ENCODE measurements at regions not wholly inside any gene's neighbourhood (a gene's known extent, or its start where the extent isn't known, plus 50 kb on each side); places are given as distances from the start of the nearest gene placed in this dataset.

- WGBS: 69% methylated on average over 4 of the region's 4 CpGs
- DNase-seq (ENCODE audit: extremely low spot score): no peak
- no peaks in the 10 kb centered on the region for H3K4me1 ChIP-seq (ENCODE audit: insufficient read depth)
- no peak overlapping the region for H3K4me3 ChIP-seq (ENCODE audit: low read depth, low read length)
- no peak overlapping the region for H3K27ac ChIP-seq (ENCODE audit: low read depth)
- no peaks in the 10 kb centered on the region for H3K36me3 ChIP-seq (ENCODE audit: insufficient read depth)
Measured at GRCh38 chr1:229075716-229076115, 195.2 kb upstream of the RAB4A start.

GRCh38 chr1:229076195-229076594 lies 194.7 kb upstream of the RAB4A start:
- Histone ChIP-seq H3K36me3 (ENCODE audit: insufficient read depth) (no peaks in the 10 kb centered on the region), H3K4me1 (ENCODE audit: insufficient read depth) (no peaks in the 10 kb centered on the region), H3K4me3 (ENCODE audit: low read depth, low read length) (no peak overlapping the region), H3K27ac (ENCODE audit: low read depth) (no peak overlapping the region)
- DNase-seq (ENCODE audit: extremely low spot score): no peak
- WGBS: 67% methylated on average over 4 of the region's 4 CpGs

GRCh38 chr1:229079016-229079595 lies 191.8 kb upstream of the RAB4A start:
- H3K27ac ChIP-seq (ENCODE audit: low read depth): no peak overlapping the region
- no peaks in the 10 kb centered on the region for H3K4me1 ChIP-seq (ENCODE audit: insufficient read depth)
- 55% methylated on average over 2 of the region's 2 CpGs for WGBS
- no peak for DNase-seq (ENCODE audit: extremely low spot score)
- H3K4me3 ChIP-seq (ENCODE audit: low read depth, low read length): no peak overlapping the region
- no peaks in the 10 kb centered on the region for H3K36me3 ChIP-seq (ENCODE audit: insufficient read depth)

GRCh38 chr1:229080361-229080760 lies 190.6 kb upstream of the RAB4A start:
- H3K4me3 ChIP-seq (ENCODE audit: low read depth, low read length): no peak overlapping the region
- no peaks in the 10 kb centered on the region for H3K36me3 ChIP-seq (ENCODE audit: insufficient read depth)
- H3K27ac ChIP-seq (ENCODE audit: low read depth): no peak overlapping the region
- no peaks in the 10 kb centered on the region for H3K4me1 ChIP-seq (ENCODE audit: insufficient read depth)
- DNase-seq (ENCODE audit: extremely low spot score): no peak
- 55% methylated on average over 2 of the region's 2 CpGs for WGBS

- H3K4me1 ChIP-seq (ENCODE audit: insufficient read depth): no peaks in the 10 kb centered on the region
- H3K36me3 ChIP-seq (ENCODE audit: insufficient read depth): no peaks in the 10 kb centered on the region
- H3K27ac ChIP-seq (ENCODE audit: low read depth): no peak overlapping the region
- 87% methylated on average over 1 of the region's 1 CpG for WGBS
- H3K4me3 ChIP-seq (ENCODE audit: low read depth, low read length): no peak overlapping the region
- DNase-seq (ENCODE audit: extremely low spot score): no peak
Measured at GRCh38 chr1:229085291-229085690, 185.6 kb upstream of the RAB4A start.

- H3K36me3 ChIP-seq (ENCODE audit: insufficient read depth): no peaks in the 10 kb centered on the region
- no peak overlapping the region for H3K27ac ChIP-seq (ENCODE audit: low read depth)
- no peak for DNase-seq (ENCODE audit: extremely low spot score)
- no peaks in the 10 kb centered on the region for H3K4me1 ChIP-seq (ENCODE audit: insufficient read depth)
- no peak overlapping the region for H3K4me3 ChIP-seq (ENCODE audit: low read depth, low read length)
Measured at GRCh38 chr1:229086091-229086490, 184.8 kb upstream of the RAB4A start.

- WGBS: 33% methylated on average over 1 of the region's 1 CpG
- no peaks in the 10 kb centered on the region for H3K36me3 ChIP-seq (ENCODE audit: insufficient read depth)
- no peak overlapping the region for H3K27ac ChIP-seq (ENCODE audit: low read depth)
Measured at GRCh38 chr1:229086686-229087085, 184.2 kb upstream of the RAB4A start.

GRCh38 chr1:229087339-229087738 lies 183.6 kb upstream of the RAB4A start:
- H3K27ac ChIP-seq (ENCODE audit: low read depth): no peak overlapping the region
- H3K4me3 ChIP-seq (ENCODE audit: low read depth, low read length): no peak overlapping the region
- H3K36me3 ChIP-seq (ENCODE audit: insufficient read depth): no peaks in the 10 kb centered on the region
- 69% methylated on average over 5 of the region's 5 CpGs for WGBS
- no peak for DNase-seq (ENCODE audit: extremely low spot score)
- H3K4me1 ChIP-seq (ENCODE audit: insufficient read depth): no peaks in the 10 kb centered on the region

More at GRCh38 chr1:229086686-229087085, 184.2 kb upstream of the RAB4A start:
- DNase-seq (ENCODE audit: extremely low spot score): no peak
- Histone ChIP-seq H3K4me1 (ENCODE audit: insufficient read depth) (no peaks in the 10 kb centered on the region), H3K4me3 (ENCODE audit: low read depth, low read length) (no peak overlapping the region)

- Histone ChIP-seq H3K36me3 (ENCODE audit: insufficient read depth) (no peaks in the 10 kb centered on the region), H3K27ac (ENCODE audit: low read depth) (no peak overlapping the region), H3K4me1 (ENCODE audit: insufficient read depth) (no peaks in the 10 kb centered on the region), H3K4me3 (ENCODE audit: low read depth, low read length) (no peak overlapping the region)
- DNase-seq (ENCODE audit: extremely low spot score): no peak
- WGBS: 94% methylated on average over 14 of the region's 14 CpGs
Measured at GRCh38 chr1:229087906-229088305, 183.0 kb upstream of the RAB4A start.

- Histone ChIP-seq H3K27ac (ENCODE audit: low read depth) (no peak overlapping the region), H3K4me3 (ENCODE audit: low read depth, low read length) (no peak overlapping the region), H3K4me1 (ENCODE audit: insufficient read depth) (no peaks in the 10 kb centered on the region), H3K36me3 (ENCODE audit: insufficient read depth) (no peaks in the 10 kb centered on the region)
- WGBS: 87% methylated on average over 4 of the region's 4 CpGs
- DNase-seq (ENCODE audit: extremely low spot score): no peak
Measured at GRCh38 chr1:229088711-229089110, 182.2 kb upstream of the RAB4A start.

GRCh38 chr1:229089586-229090208 lies 181.2 kb upstream of the RAB4A start:
- Histone ChIP-seq H3K4me3 (ENCODE audit: low read depth, low read length) (no peak overlapping the region), H3K36me3 (ENCODE audit: insufficient read depth) (no peaks in the 10 kb centered on the region), H3K4me1 (ENCODE audit: insufficient read depth) (no peaks in the 10 kb centered on the region), H3K27ac (ENCODE audit: low read depth) (no peak overlapping the region)
- DNase-seq (ENCODE audit: extremely low spot score): no peak
- 78% methylated on average over 4 of the region's 4 CpGs for WGBS

GRCh38 chr1:229091721-229092136 lies 179.2 kb upstream of the RAB4A start:
- Histone ChIP-seq H3K4me1 (ENCODE audit: insufficient read depth) (no peaks in the 10 kb centered on the region), H3K4me3 (ENCODE audit: low read depth, low read length) (no peak overlapping the region), H3K27ac (ENCODE audit: low read depth) (no peak overlapping the region), H3K36me3 (ENCODE audit: insufficient read depth) (no peaks in the 10 kb centered on the region)
- WGBS: 87% methylated on average over 7 of the region's 7 CpGs
- DNase-seq (ENCODE audit: extremely low spot score): no peak

- H3K27ac ChIP-seq (ENCODE audit: low read depth): no peak overlapping the region
- 82% methylated on average over 8 of the region's 8 CpGs for WGBS
Measured at GRCh38 chr1:229092377-229093237, 178.3 kb upstream of the RAB4A start.

GRCh38 chr1:229093238-229093540 lies 177.7 kb upstream of the RAB4A start:
- no peaks in the 10 kb centered on the region for H3K36me3 ChIP-seq (ENCODE audit: insufficient read depth)
- H3K4me3 ChIP-seq (ENCODE audit: low read depth, low read length): no peak overlapping the region
- no peak for DNase-seq (ENCODE audit: extremely low spot score)
- H3K4me1 ChIP-seq (ENCODE audit: insufficient read depth): no peaks in the 10 kb centered on the region
- no peak overlapping the region for H3K27ac ChIP-seq (ENCODE audit: low read depth)
- whole genome bisulfite sequencing: 92% methylated on average over 2 of the region's 2 CpGs

More at GRCh38 chr1:229092377-229093237, 178.3 kb upstream of the RAB4A start:
- Histone ChIP-seq H3K36me3 (ENCODE audit: insufficient read depth) (no peaks in the 10 kb centered on the region), H3K4me1 (ENCODE audit: insufficient read depth) (no peaks in the 10 kb centered on the region), H3K4me3 (ENCODE audit: low read depth, low read length) (no peak overlapping the region)
- no peak for DNase-seq (ENCODE audit: extremely low spot score)
